ENCODE measurements at regions not wholly inside any gene's neighbourhood (a gene's known extent, or its start where the extent isn't known, plus 50 kb on each side); places are given as distances from the start of the nearest gene placed in this dataset.

DNA sequence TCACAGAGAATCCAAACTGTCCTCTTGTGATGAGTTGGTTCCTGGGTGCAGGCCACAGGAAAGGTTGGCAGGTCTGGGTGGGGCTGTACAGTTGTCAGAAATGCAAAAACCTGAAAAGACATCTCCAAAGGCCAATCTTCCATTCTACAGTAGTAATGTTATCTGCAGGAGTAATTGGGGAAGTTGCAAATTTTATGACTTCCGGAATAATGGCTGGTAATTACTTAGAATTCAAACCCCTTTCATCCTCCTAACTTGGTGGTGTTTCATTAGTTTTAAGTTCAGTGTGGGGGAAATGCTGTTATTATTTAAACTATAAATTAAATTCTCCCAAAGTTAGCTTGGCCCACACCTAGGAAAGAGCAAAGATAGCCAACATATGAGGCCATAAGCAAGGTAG is 64.7 kb upstream of the FAT3 start:
- TF ChIP-seq, protein P1, sequence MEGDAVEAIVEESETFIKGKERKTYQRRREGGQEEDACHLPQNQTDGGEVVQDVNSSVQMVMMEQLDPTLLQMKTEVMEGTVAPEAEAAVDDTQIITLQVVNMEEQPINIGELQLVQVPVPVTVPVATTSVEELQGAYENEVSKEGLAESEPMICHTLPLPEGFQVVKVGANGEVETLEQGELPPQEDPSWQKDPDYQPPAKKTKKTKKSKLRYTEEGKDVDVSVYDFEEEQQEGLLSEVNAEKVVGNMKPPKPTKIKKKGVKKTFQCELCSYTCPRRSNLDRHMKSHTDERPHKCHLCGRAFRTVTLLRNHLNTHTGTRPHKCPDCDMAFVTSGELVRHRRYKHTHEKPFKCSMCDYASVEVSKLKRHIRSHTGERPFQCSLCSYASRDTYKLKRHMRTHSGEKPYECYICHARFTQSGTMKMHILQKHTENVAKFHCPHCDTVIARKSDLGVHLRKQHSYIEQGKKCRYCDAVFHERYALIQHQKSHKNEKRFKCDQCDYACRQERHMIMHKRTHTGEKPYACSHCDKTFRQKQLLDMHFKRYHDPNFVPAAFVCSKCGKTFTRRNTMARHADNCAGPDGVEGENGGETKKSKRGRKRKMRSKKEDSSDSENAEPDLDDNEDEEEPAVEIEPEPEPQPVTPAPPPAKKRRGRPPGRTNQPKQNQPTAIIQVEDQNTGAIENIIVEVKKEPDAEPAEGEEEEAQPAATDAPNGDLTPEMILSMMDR (tag by site-specific recombination; IDR thresholded peaks at IDR 0.05) = no peak
- TF ChIP-seq ZNF341 (tag by site-specific recombination; IDR thresholded peaks at IDR 0.05; ENCODE audit: low read depth) (no peak), ZBTB1 (tag by site-specific recombination; IDR thresholded peaks at IDR 0.05) (no peak), KLF16 (tag by site-specific recombination; IDR thresholded peaks at IDR 0.05) (no peak), ZNF23 (tag by site-specific recombination; IDR thresholded peaks at IDR 0.05; ENCODE audit: borderline replicate concordance) (no peak), ZNF324 (tag by site-specific recombination; IDR thresholded peaks at IDR 0.05) (no peak), SP3 (tag by site-specific recombination; IDR thresholded peaks at IDR 0.05) (no peak), SETDB1 (IDR thresholded peaks at IDR 0.05; ENCODE audit: insufficient read length, low read length) (no peak), ZNF157 (tag by site-specific recombination; IDR thresholded peaks at IDR 0.05) (no peak), YY1 (tag by site-specific recombination; IDR thresholded peaks at IDR 0.05) (no peak)
- TF ChIP-seq, protein P2, sequence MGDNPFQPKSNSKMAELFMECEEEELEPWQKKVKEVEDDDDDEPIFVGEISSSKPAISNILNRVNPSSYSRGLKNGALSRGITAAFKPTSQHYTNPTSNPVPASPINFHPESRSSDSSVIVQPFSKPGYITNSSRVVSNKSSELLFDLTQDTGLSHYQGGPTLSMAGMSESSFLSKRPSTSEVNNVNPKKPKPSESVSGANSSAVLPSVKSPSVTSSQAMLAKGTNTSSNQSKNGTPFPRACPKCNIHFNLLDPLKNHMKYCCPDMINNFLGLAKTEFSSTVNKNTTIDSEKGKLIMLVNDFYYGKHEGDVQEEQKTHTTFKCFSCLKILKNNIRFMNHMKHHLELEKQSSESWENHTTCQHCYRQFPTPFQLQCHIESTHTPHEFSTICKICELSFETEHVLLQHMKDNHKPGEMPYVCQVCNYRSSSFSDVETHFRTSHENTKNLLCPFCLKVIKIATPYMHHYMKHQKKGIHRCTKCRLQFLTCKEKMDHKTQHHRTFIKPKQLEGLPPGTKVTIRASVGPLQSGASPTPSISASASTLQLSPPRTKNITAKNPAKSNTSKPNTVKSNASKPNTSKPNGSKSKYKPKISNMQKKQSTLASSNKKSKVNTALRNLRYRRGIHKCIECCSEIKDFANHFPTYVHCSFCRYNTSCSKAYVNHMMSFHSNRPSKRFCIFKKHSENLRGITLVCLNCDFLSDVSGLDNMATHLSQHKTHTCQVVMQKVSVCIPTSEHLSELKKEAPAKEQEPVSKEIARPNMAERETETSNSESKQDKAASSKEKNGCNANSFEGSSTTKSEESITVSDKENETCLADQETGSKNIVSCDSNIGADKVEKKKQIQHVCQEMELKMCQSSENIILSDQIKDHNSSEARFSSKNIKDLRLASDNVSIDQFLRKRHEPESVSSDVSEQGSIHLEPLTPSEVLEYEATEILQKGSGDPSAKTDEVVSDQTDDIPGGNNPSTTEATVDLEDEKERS (tag by site-specific recombination; IDR thresholded peaks at IDR 0.05) = no peak
- TF ChIP-seq, protein P3, sequence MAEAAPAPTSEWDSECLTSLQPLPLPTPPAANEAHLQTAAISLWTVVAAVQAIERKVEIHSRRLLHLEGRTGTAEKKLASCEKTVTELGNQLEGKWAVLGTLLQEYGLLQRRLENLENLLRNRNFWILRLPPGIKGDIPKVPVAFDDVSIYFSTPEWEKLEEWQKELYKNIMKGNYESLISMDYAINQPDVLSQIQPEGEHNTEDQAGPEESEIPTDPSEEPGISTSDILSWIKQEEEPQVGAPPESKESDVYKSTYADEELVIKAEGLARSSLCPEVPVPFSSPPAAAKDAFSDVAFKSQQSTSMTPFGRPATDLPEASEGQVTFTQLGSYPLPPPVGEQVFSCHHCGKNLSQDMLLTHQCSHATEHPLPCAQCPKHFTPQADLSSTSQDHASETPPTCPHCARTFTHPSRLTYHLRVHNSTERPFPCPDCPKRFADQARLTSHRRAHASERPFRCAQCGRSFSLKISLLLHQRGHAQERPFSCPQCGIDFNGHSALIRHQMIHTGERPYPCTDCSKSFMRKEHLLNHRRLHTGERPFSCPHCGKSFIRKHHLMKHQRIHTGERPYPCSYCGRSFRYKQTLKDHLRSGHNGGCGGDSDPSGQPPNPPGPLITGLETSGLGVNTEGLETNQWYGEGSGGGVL (tag by site-specific recombination; IDR thresholded peaks at IDR 0.05) = no peak
- TF ChIP-seq, protein P4, sequence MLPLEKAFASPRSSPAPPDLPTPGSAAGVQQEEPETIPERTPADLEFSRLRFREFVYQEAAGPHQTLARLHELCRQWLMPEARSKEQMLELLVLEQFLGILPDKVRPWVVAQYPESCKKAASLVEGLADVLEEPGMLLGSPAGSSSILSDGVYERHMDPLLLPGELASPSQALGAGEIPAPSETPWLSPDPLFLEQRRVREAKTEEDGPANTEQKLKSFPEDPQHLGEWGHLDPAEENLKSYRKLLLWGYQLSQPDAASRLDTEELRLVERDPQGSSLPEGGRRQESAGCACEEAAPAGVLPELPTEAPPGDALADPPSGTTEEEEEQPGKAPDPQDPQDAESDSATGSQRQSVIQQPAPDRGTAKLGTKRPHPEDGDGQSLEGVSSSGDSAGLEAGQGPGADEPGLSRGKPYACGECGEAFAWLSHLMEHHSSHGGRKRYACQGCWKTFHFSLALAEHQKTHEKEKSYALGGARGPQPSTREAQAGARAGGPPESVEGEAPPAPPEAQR (tag by site-specific recombination; IDR thresholded peaks at IDR 0.05) = no peak
